HS-27A (cell line): ENCODE measurements at regions not wholly inside any gene's neighbourhood (a gene's known extent, or its start where the extent isn't known, plus 50 kb on each side); places are given as distances from the start of the nearest gene placed in this dataset.

Experiments used
- DNase-seq: peaks from one replicate; pipeline ENCODE4 v3.0.0-alpha.2; 2012; ENCODE audit warnings: low read depth, missing footprints

- DNase-seq = no peak
These were observed 78.0 kb downstream of the VEGFA start for GRCh38 chr6:43847741-43848630.

DNA sequence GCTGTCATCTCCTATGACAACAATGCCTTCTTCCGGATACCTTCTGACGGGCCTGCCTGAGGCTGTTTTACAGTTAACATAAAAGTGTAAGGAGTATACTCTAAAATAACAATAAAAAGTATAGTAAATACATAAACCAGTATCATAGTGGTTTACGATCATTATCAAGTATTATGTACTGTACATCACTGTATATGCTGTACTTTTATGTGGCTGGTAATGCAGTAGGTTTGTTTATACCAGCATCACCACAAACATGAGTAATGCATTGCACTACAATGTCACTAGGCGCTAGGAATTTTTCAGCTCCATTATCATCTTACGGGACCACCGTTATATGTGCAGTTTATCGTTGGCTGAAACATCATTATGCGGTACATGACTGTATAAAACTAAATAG is 76.5 kb downstream of the VEGFA start:
- DNase-seq = no peak

DNA sequence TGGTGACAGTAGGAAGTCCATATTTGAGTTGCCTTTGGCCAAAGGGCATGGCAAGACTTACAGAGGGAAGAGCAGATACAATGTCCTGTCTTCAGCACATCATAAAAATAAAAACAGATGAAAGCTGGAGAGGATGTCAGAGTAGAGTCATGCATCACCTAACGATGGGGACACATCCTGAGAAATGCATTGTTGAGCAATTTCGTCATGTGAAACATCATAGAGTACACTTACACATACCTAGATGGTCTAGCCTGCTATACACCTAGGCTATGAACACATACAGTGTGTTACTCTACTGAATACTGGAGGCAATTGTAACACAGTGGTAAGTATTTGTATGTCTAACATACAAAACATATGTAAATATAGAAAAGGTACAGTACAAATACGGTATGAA is 75.6 kb downstream of the VEGFA start:
- DNase-seq = no peak

- no peak for DNase-seq
These were observed 73.7 kb downstream of the VEGFA start for GRCh38 chr6:43843669-43844171.

DNA sequence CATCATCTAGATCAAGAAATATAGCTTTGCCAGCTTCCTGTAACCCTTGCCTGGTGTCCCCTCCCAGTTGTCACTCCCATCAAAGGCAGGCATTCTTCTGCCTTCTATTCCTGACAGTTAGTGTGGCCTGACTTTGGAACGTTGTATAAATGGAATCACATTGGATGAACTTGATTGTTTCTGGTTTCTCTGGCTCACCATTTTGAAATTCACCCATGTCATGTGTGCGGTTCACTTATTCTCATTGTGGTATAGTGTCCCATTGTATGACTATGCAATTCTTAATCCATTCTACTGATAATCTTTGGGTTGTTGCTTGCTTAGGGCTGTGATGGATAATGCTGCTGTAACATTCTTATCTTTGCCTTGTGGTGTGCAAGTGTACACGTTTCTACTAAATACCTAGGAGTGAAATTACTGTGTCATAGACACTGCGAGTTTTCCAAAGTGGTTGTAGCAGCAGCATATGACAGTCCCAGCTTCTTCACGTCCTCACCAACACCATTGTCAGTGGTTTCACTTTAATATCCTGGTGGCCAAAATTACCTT is 73.2 kb downstream of the VEGFA start:
- no peak for DNase-seq

GRCh38 chr6:43842231-43842794 is 72.3 kb downstream of the VEGFA start:
- DNase-seq = no peak

DNA sequence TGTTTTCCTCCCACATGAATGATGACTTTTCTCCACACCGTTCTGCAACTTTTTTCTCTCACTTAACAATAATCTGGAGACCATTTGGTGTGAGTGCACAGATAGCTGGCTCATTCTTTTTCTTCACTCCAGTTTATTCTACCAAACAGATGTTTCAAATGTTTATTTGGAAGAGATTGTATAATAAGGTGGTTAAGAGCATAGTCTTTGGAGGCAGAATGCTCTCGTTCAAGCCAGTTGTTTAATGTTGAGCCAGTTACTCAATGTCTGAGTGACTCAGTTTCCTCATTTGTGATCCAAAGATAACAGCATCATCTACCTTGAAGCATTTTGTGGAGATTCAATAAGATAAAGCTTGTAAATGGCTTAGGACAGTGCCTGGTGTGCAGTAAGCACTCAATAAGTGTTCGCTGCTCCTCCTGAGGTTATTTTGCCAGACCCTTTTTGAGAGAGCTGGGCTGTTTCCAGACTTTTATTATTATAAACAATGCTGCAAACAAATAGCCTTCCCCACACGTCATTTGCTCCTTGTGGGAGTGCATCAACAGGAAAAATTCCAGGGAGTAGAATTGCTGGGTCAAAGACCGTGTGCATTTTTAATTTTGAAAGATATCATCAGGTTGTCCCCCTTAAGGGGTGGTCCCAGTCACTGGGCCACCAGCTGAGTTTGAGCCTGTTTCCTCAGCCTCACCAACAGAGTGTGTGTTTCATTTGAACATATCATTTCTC is 70.6 kb downstream of the VEGFA start:
- DNase-seq = no peak

DNA sequence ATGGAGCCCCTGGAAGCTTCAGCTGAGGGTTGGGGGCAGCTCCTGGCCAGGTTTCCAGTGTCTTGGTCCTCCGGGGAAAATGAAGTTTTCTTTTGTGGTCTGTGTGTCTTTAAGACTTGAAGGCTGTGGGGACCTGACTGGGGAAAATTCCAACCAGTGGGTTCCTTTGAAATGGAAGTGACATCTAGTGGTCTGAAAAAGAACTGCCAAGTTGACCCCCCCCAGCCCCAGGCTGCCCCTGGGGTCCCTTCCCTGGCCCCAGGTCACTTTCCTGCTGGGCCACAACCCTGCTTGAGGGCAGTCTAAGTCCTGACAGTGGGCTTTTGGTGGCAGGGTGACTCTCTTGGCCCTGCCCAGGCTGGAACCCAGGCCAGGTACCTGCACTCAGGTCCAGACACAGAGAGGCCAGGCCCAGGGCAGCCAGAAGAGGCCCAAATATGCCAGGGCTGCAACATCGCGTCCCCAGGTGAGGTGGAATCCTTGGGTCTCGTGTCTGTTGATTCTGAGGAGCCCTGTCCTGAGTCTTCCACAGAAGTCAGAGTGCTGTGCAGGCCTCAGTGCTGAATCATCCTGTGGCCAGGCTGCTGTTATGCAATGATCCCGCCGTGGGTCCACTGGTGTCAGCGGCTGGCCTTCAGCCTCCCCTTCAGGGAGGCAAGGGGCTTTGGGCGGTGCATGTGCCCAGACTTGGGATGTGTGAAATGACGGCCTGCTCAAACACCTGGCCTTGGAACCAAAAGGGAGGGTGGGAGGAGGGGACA is 68.4 kb downstream of the VEGFA start:
- peak; percentile 40 for DNase-seq

DNA sequence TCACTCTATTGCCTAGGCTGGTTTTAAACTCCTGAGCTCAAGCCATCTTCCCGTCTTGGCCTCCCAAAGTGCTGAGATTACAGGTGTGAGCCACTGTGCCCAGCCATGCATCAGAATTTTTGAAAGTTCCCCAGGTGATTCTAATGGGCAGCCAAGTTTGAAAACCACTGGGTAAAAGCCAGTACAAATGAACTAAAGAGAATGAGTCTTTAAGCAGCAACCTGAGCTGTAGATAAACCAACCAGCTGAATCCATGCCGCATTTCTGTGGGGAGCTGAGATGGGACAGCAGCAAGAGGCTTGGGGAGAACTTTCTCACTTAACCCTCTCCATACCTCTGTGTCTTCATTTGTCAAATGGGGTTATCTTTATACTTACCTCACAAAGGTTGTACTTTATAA is 67.5 kb downstream of the VEGFA start:
- no peak for DNase-seq

DNA sequence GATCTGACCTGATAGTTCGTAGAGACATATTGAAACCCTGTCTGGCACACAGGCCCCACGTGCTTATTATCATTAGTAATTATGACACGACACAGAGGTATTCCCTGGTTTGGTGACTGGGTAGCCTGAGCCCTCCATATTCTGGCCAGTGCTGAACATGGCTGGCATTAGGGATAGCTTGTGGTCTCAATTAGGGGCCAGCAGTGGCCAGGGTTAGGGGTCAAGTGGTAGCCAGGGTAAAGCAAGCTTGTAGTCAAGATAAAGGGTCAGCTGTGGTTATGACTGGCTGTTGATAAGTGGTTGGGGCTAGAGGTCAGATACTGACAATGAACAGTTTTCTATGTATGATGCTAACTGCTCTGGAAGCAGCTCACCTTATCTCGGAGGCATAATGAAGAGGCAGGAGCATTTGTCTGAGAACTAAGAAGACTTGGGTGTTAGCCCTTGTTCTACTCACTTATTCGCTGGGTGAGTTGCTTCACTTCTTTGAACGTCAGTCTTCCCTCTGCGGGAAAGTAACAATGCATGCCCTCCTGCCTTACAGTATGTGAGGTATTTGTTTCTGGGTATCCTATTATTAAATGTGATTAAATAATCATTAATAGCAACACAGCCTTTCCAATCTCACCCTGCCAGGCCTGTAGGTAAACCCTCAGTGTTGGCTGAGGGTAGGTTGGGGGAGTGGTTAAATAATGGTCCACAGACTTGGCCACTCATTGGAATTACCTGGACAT is 66.7 kb downstream of the VEGFA start:
- DNase-seq = no peak
